Left renal cortex interstitium (tissue), 4 donors: ENCODE measurements at regions not wholly inside any gene's neighbourhood (a gene's known extent, or its start where the extent isn't known, plus 50 kb on each side); places are given as distances from the start of the nearest gene placed in this dataset.

Experiments used
- DNase-seq, 4 donors: peaks; one replicate each; pipeline ENCODE4 v3.0.0-alpha.2; 2013; ENCODE audit warnings: low read depth in 4 of 4, low spot score in 2 of 4, missing footprints in 1 of 4

GRCh38 chr5:173761178-173761513 is 127.0 kb upstream of the CPEB4 start:
- DNase-seq, result no peak

- DNase-seq, result no peak
These were observed 126.1 kb upstream of the CPEB4 start for GRCh38 chr5:173762045-173762444.

- DNase-seq, result no peak
These were observed 125.2 kb upstream of the CPEB4 start for GRCh38 chr5:173762930-173763329.

GRCh38 chr5:173763410-173763809 is 124.7 kb upstream of the CPEB4 start:
- no peak for DNase-seq

GRCh38 chr5:173764332-173765028 is 123.7 kb upstream of the CPEB4 start:
- DNase-seq, result no peak

DNA sequence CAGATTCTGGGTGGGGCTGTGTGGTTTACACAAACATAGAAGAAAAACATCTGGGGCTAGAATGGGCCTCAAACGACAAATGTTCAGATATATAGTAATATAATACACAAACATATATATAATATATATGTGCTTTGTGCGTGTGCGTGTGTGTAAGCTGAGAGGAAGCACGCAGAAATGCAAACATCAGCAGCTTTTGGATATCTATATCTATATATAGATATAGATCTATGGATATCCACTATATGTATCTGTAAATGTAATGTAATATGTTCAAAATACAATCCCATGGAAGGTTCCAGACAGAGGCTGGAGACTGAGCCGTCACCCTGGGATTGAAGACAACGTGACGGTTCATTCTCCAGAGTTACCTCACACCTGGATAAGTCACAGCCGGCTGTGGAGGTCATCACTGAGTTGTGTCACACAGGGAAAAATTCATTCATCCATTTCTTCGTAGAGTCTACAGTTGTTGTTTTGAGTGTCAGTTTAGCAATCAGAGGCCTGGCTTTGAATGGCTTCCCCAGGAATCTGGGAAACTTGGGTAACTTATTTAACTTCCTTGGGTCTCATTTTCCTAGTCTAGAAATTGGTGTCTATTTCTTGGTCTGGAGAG is 123.0 kb upstream of the CPEB4 start:
- DNase-seq, result no peak

DNA sequence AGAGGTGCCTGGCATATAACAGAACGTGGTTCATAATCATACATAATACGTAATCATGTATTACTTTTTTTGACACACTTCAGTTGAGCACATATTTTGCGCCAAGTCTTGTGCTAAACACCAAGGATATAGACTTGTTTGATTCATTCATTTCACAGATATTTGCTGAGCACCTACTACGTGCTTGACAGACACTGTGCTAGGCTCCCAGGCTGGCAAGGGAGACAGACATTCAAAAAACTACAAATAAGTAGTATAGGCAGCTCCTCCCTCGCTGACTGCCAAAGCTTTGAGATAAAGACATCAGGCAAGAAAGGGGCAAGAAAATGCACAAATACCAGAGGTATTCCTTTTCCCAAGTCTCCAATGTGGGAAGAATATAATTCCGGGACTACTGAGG is 122.5 kb upstream of the CPEB4 start:
- no peak for DNase-seq

DNA sequence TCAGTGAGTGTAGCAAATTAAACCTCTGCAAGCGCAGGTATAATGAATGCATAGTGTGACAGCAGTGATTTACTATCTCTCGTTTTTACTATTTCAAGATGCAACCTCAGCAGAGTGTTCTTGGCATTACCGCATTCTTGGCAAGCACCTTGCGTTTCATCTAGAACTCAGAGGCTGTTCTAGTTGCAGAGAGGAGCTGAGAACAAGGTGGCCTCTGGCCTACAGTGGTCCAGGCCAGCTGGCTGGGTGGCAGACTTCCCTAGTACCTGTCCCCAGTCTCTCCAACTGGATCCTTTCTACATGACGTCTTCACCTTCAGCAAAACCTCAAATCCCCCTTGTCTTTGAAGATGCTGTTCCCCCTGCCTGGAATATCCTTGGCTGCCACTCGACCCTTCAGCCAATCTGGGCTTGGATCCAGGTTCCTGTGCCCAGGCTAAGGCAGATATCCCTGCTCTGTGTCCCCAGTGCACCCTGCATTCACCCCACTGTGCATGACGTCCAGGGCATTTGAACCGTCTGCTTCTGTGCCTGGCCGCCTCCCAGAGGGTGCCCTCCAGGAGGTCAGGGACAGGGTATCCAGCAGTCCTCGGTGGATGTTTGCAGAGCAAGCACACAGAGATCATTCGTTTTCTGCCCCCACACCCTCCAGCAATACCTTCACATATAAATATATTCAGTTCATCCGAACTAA is 120.4 kb upstream of the CPEB4 start:
- no peak for DNase-seq

DNA sequence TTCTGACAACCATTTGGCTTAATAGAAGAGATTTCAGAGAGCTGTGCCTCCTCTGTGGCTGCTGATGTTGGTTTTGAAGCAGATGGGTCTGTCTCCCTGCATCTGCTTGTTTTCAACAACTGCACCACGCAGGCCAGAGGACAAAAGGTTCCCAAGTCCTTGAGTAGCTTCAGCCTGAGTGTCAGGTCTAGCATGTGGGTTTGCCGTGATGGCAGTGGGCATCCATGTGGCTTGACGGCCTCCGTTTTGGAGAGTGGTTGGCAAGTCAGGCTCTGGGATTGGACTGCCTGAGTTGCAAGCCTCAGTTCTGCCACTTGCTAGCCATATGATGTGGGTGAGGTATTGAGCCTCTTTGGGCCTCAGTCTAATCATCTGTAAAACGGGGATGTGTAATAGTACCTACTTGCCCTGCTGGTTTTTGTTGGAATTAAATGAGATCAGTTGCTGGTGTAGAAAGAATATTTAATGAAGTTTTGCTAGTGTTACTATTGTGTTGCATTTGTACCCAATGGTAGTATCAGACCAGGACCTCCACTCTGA is 119.8 kb upstream of the CPEB4 start:
- no peak for DNase-seq

DNA sequence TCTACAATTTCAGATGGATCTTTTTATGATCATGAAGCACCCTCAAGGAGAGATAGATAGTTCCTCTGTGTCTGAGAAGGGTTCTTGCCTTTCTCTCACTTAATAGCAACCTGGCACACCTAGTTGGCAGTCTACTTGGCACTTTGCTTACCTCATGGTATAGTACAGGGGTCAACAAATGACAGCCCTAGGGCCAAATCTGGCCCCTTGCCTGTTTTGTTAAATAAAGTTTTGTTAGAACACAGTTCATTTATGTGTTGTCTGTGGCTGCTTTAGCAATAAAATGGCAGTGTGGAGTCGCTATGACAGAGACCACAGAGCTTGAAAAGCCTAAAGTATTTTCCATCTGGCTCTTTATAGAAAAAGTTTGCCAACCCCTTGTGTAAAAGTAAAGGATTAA is 119.3 kb upstream of the CPEB4 start:
- DNase-seq, result no peak

DNA sequence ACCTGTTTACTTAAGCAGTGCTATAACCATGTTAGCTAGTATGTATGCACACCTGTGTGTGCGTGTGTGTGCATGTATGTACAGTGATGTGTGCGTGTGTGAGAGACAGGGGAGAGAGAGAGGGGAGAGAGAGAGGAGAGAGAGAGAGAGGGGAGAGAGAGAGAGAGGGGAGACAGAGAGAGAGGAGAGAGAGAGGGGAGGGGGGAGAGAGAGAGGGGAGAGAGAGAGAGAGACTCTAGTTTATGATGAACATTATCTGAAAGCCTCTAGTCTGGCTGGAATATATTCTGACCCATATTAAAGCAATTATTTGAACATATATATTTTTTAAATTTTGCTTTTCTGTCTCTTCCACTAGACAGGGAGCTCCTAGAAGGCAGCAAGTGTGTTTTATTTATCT is 117.5 kb upstream of the CPEB4 start:
- no peak for DNase-seq

GRCh38 chr5:173771121-173771724 is 116.9 kb upstream of the CPEB4 start:
- DNase-seq, result no peak

DNA sequence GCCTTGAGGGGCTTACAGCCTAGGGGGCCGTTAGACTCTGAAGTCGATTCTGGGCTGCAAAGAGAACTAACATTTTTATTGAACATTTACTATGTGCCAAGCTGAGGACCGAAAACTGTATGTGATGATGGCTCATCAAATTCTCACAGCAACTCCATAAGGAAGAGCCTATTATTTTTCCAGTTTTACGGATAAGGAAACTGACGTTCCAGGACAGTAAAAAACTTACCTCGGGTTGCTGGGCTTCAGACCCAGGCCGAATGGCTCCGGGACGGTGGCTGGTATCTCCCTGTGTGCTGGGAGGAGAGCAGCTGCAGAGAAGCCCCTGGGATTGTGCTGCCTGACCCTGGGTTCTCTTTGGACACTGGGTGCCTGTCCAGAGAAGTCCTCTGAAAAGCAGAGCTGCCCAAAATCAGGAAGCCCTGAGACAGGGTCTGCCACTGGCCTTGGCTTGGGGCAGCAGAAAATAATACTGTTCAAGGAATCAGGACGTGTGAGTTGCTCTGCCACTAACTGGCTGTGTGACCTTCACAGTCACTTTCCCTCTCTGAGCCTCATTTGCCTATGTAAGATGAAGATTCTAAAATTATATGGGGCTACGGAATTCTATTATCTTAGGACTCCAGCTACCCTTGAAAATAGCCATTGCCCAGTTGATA is 116.3 kb upstream of the CPEB4 start:
- DNase-seq, result no peak

DNA sequence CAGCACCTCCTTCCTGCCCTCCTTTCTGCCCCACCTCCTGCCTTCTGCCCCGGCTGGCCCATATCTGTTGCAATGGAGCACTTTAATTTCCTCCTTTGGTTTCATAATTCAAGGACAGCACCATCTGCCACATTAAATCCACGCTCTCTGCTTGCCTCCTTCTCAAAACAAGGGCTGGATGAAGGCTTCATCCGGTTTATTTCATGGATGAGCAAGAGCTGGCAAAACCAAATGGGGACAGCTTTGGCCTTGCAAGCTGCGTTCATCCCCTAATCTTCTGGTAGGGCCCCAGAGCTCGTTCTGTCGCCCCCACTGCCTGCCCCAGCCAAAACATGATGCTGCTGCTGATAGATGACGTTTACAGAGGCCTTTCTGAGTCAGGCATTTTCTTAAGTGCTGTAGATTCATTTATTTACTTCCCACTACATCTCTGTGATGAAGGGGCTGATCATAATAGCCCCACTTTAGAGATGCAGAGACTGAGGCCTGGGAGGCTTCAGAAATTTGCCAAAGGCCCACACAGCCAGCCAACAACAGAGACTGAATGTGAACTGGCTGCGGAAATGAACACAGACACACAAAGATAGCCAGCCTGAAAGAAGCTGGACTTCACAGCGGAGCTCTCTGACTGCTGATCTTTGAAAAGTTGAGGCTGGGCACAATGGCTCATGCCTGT is 115.6 kb upstream of the CPEB4 start:
- DNase-seq, result no peak

GRCh38 chr5:173774271-173774761 is 113.8 kb upstream of the CPEB4 start:
- DNase-seq, result no peak

- DNase-seq, result no peak
These were observed 112.6 kb upstream of the CPEB4 start for GRCh38 chr5:173775261-173776197.

DNA sequence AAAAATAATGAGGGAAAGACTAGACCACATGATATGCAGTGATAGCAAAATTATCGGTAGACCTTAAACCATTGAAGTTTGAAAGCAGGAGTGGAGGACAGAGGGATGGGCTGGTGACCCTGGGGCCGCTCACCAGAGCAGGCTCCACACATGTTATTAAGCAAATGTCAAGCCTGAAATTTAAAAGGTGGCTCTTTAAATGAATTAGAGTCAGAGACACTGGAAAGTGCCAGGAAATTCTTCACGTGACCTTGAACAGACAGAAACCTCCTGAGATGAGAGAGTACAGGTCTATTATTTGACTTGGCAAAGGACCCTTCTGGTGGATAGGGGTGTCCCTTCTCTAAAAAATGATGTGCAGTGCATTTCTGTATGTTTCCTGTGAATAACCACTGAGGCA is 111.0 kb upstream of the CPEB4 start:
- DNase-seq, result no peak

- no peak for DNase-seq
These were observed 110.5 kb upstream of the CPEB4 start for GRCh38 chr5:173777674-173778073.

DNA sequence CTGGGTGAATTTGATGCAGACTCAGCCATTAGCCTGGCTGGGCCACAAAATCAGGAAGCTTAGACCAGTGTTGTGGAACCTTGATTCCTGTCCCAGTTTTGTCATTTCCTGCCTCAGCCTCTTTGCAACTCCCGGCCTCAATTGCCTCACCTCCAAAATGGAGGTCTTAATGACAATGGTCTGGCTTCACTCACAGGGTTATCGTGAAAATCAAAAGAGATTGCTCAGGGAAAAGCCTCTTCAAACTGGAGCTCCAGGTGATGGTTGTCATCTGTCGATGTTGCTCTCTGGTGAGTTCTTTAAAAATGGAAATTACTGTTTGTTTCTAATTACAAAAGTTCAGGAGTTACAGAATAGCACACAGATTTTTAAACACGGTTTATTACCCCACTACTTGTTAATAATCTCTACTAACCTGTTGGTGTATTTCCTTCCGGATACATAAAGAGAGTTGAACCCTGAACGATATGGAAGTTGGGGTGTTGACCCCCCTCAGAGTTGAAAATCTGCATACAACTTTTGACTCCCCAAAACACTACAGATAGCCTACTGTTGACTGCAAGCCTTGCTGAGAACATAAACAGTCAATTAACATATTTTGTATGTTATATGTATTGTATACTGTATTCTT is 109.9 kb upstream of the CPEB4 start:
- DNase-seq, result no peak
